Neuronal stem cell (in vitro differentiated cells): ENCODE measurements at regions not wholly inside any gene's neighbourhood (a gene's known extent, or its start where the extent isn't known, plus 50 kb on each side); places are given as distances from the start of the nearest gene placed in this dataset.
A peak's percentile ranks its signal among the peaks of the same experiment; 100 is the strongest.

Experiments used
- DNase-seq: peaks from one replicate; pipeline ENCODE4 v3.0.0-alpha.2; 2013; ENCODE audit warnings: low spot score
- H2AFZ ChIP-seq: one replicate; pipeline ENCODE4 v1.6.1; 2013; ENCODE audit warnings: mild to moderate bottlenecking, low read length, inconsistent platforms
- H2AK5ac ChIP-seq: 2 replicates; pipeline ENCODE4 v1.6.1; 2013; ENCODE audit warnings: low read depth, mild to moderate bottlenecking, inconsistent platforms, low read length, moderate library complexity, mixed read lengths
- H2BK120ac ChIP-seq: 2 replicates; pipeline ENCODE4 v1.6.1; 2013; ENCODE audit warnings: low read depth, mild to moderate bottlenecking, inconsistent platforms, low read length, moderate library complexity, mixed read lengths
- H2BK12ac ChIP-seq: one replicate; pipeline ENCODE4 v1.6.1; 2013; ENCODE audit warnings: low read length, inconsistent platforms
- H2BK15ac ChIP-seq: 2 replicates; pipeline ENCODE4 v1.6.1; 2013; ENCODE audit warnings: mild to moderate bottlenecking, low read length, inconsistent platforms, mixed read lengths
- H2BK5ac ChIP-seq: one replicate; pipeline ENCODE4 v1.6.1; 2013; ENCODE audit warnings: inconsistent platforms, mild to moderate bottlenecking, low read length, moderate library complexity
- H3K14ac ChIP-seq: one replicate; pipeline ENCODE4 v1.6.1; 2013; ENCODE audit warnings: low read length, inconsistent platforms
- H3K18ac ChIP-seq: 2 replicates; pipeline ENCODE4 v1.6.1; 2013; ENCODE audit warnings: low read length, inconsistent platforms
- H3K23ac ChIP-seq: 2 replicates; pipeline ENCODE4 v1.6.1; 2013; ENCODE audit warnings: low read depth, mild to moderate bottlenecking, mixed read lengths, low read length, inconsistent platforms; ENCODE audit not compliant: poor library complexity
- H3K27ac ChIP-seq: replicated peaks from 3 replicates; pipeline ENCODE4 v1.5.1; 2013; ENCODE audit warnings: low read length, inconsistent platforms
- H3K27me3 ChIP-seq, 3 experiments: 2 replicates each; pipeline ENCODE4 v1.6.1; 2013; ENCODE audit warnings: low read length in 3 of 3, mild to moderate bottlenecking in 2 of 3, inconsistent platforms in 1 of 3, low read depth in 1 of 3, mixed read lengths in 1 of 3, moderate library complexity in 1 of 3; ENCODE audit not compliant: control insufficient read depth in 3 of 3, insufficient read depth in 3 of 3
- H3K36me3 ChIP-seq, 2 donors: replicated peaks in 1 of 2; 2 replicates each; pipeline ENCODE4 v1.6.1; 2013; ENCODE audit warnings: low read length in 2 of 2; ENCODE audit not compliant: control insufficient read depth in 2 of 2, insufficient read depth in 2 of 2
- H3K4ac ChIP-seq: 2 replicates; pipeline ENCODE4 v1.6.1; 2013; ENCODE audit warnings: inconsistent platforms, mild to moderate bottlenecking, low read length, moderate library complexity
- H3K4me1 ChIP-seq, 2 donors: 1 replicate in 1 of 2; 2 replicates in 1 of 2; pipeline ENCODE4 v1.6.1; 2013; ENCODE audit warnings: low read length in 2 of 2, low read depth in 1 of 2; ENCODE audit not compliant: control insufficient read depth in 2 of 2, insufficient read depth in 1 of 2
- H3K4me2 ChIP-seq: one replicate; pipeline ENCODE4 v1.6.1; 2013; ENCODE audit warnings: mild to moderate bottlenecking, low read length, inconsistent platforms; ENCODE audit not compliant: insufficient read depth, poor library complexity, severe bottlenecking
- H3K4me3 ChIP-seq, 2 donors: 2 replicates each; pipeline ENCODE4 v1.5.1; 2013; ENCODE audit warnings: low read length in 2 of 2, mild to moderate bottlenecking in 2 of 2, inconsistent platforms in 1 of 2, moderate library complexity in 1 of 2
- H3K79me1 ChIP-seq: one replicate; pipeline ENCODE4 v1.6.1; 2013; ENCODE audit warnings: low read depth, mild to moderate bottlenecking, inconsistent platforms, low read length, moderate library complexity
- H3K9ac ChIP-seq: one replicate; pipeline ENCODE4 v1.6.1; 2013; ENCODE audit warnings: mild to moderate bottlenecking, low read depth, low read length, inconsistent platforms; ENCODE audit not compliant: poor library complexity
- H3K9me3 ChIP-seq, 2 donors: replicated peaks in 1 of 2; 2 replicates each; pipeline versions ENCODE3 to v1.6.1; 2013; ENCODE audit warnings: low read length in 2 of 2, mild to moderate bottlenecking in 2 of 2, inconsistent platforms in 1 of 2, low read depth in 1 of 2, mixed read lengths in 1 of 2, moderate library complexity in 1 of 2; ENCODE audit not compliant: control insufficient read depth in 2 of 2, insufficient read depth in 1 of 2
- H4K8ac ChIP-seq: one replicate; pipeline ENCODE4 v1.6.1; 2013; ENCODE audit warnings: low read depth, mild to moderate bottlenecking, inconsistent platforms, low read length, moderate library complexity
- H4K91ac ChIP-seq: one replicate; pipeline ENCODE4 v1.6.1; 2013; ENCODE audit warnings: low read length, low read depth, mild to moderate bottlenecking, inconsistent platforms; ENCODE audit not compliant: poor library complexity
- WGBS, 2 donors: extraction: QIAGEN DNeasy Blood & Tissue Kit; methylation state at CpG; one replicate each; pipeline ENCODE4 v1.1.7; 2013; ENCODE audit warnings: missing lambda C conversion rate in 2 of 2, mixed read lengths in 1 of 2; ENCODE audit not compliant: insufficient read length in 2 of 2, insufficient replicate concordance in 1 of 2; ENCODE audit errors: extremely low coverage in 2 of 2; 5-methylcytosine and 5-hydroxymethylcytosine counted together

GRCh38 chr20:56857950-56858349, 228.8 kb downstream of the TFAP2C start:
- Histone ChIP-seq H3K36me3 (no peaks in the 10 kb centered on the region), H3K4ac (no peak overlapping the region), H3K4me2 (no peak overlapping the region), H3K23ac (no peak overlapping the region), H3K9me3 (no peaks in the 10 kb centered on the region), H2BK120ac (no peak overlapping the region), H2AK5ac (peak overlapping the region; percentile 62), H3K18ac (peak overlapping the region; percentile 51), H4K8ac (no peak overlapping the region), H3K4me1 (peaks cover 0 to 14% of the 10 kb centered on the region in 2 donors), H4K91ac (no peak overlapping the region), H3K4me3 (no peak overlapping the region), H3K9ac (no peak overlapping the region), H2BK5ac (no peak overlapping the region), H2AFZ (no peak overlapping the region), H3K79me1 (no peaks in the 10 kb centered on the region), H3K27me3 (peaks cover 0 to 21% (median 0%) of the 10 kb centered on the region in 3 experiments), H2BK12ac (no peak overlapping the region), H3K14ac (no peak overlapping the region), H3K27ac (no peak overlapping the region), H2BK15ac (no peak overlapping the region)
- no peak for DNase-seq
- WGBS, 2 donors, result no CpG with 5 or more reads among the region's 8 CpGs

GRCh38 chr20:56859039-56859800, 230.1 kb downstream of the TFAP2C start:
- peaks cover 0 to 21% (median 0%) of the 10 kb centered on the region in 3 experiments for H3K27me3 ChIP-seq
- H3K23ac ChIP-seq, result no peak overlapping the region
- H3K4me1 ChIP-seq, result peaks cover 0 to 14% of the 10 kb centered on the region in 2 donors
- no peaks in the 10 kb centered on the region for H3K36me3 ChIP-seq
- H2BK15ac ChIP-seq, result peak overlapping the region; percentile 17
- no peak overlapping the region for H3K4me2 ChIP-seq
- H3K9ac ChIP-seq, result no peak overlapping the region
- no peak for DNase-seq
- H3K4me3 ChIP-seq, result no peak overlapping the region
- H3K4ac ChIP-seq, result no peak overlapping the region
- no CpG with 5 or more reads among the region's 13 CpGs for WGBS, 2 donors
- no peak overlapping the region for H3K14ac ChIP-seq
- no peaks in the 10 kb centered on the region for H3K9me3 ChIP-seq
- H3K27ac ChIP-seq, result no peak overlapping the region
- no peaks in the 10 kb centered on the region for H3K79me1 ChIP-seq
- no peak overlapping the region for H4K91ac ChIP-seq
- H2BK120ac ChIP-seq, result no peak overlapping the region
- H2AFZ ChIP-seq, result no peak overlapping the region
- no peak overlapping the region for H2BK12ac ChIP-seq
- H2AK5ac ChIP-seq, result no peak overlapping the region
- H3K18ac ChIP-seq, result peak overlapping the region; percentile 41
- no peak overlapping the region for H2BK5ac ChIP-seq
- no peak overlapping the region for H4K8ac ChIP-seq

DNA sequence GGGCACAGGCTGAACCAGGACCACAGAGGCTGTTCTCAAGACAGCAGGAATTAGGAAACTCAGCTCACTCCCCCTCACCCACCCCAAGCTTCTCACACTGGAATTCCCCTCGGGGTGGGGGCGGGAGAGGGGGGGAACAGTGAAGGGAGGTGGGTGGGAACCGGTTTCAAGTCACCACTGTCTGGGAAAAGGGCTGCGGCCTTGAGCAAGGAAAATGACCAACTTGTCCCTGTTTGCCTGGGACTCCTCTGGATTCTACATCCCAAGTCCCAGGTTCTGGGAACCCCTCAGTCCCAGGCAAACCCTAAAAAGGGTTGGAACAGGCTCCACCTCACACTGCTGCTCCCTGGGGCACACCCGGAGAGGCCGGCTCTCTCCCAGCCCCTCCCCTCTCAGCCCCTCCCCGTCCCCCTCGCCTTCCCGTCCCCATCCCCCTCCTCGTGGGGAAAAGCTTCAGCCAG, 230.7 kb downstream of the TFAP2C start:
- H2AK5ac ChIP-seq, result peak overlapping the region; percentile 56
- no peak overlapping the region for H2BK5ac ChIP-seq
- H3K79me1 ChIP-seq, result no peaks in the 10 kb centered on the region
- H3K9me3 ChIP-seq, result no peaks in the 10 kb centered on the region
- no CpG with 5 or more reads among the region's 10 CpGs for WGBS, 2 donors
- no peak overlapping the region for H3K27ac ChIP-seq
- DNase-seq, result no peak
- no peak overlapping the region for H4K8ac ChIP-seq
- H3K4me3 ChIP-seq, result no peak overlapping the region
- H3K4ac ChIP-seq, result no peak overlapping the region
- no peak overlapping the region for H2BK15ac ChIP-seq
- H3K18ac ChIP-seq, result peak overlapping the region; percentile 41
- peaks cover 0 to 14% of the 10 kb centered on the region in 2 donors for H3K4me1 ChIP-seq
- no peak overlapping the region for H2BK12ac ChIP-seq
- H3K4me2 ChIP-seq, result no peak overlapping the region
- no peaks in the 10 kb centered on the region for H3K36me3 ChIP-seq
- no peak overlapping the region for H4K91ac ChIP-seq
- no peak overlapping the region for H3K14ac ChIP-seq
- no peak overlapping the region for H3K23ac ChIP-seq
- H3K27me3 ChIP-seq, result peaks cover 0 to 21% (median 0%) of the 10 kb centered on the region in 3 experiments
- H2AFZ ChIP-seq, result no peak overlapping the region
- H2BK120ac ChIP-seq, result no peak overlapping the region
- no peak overlapping the region for H3K9ac ChIP-seq

DNA sequence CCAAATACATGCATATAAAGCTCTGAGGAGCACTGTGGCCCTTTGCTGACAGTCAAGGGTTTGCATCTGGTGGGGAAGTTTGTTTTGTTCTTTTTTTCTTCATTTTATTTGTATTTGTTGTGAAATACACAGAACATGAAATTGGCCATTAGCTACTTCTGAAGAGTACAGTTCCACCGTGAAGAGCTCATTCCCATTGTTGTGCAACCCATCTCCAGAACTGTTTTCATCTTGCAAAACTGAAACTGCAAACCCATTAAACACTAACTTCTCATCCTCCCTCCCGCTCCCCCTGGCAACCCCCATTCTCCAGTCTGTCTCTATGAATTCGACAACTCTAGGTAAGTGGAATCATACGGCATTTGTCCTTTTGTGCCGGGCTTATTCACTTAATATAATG, 231.3 kb downstream of the TFAP2C start:
- H3K4me1 ChIP-seq, result peaks cover 0 to 14% of the 10 kb centered on the region in 2 donors
- H2BK15ac ChIP-seq, result no peak overlapping the region
- peak overlapping the region; percentile 42 for H3K18ac ChIP-seq
- peak overlapping the region; percentile 56 for H2AK5ac ChIP-seq
- no peak overlapping the region for H4K91ac ChIP-seq
- H2BK5ac ChIP-seq, result no peak overlapping the region
- no peak for DNase-seq
- no peak overlapping the region for H4K8ac ChIP-seq
- H3K79me1 ChIP-seq, result no peaks in the 10 kb centered on the region
- no peak overlapping the region for H3K27ac ChIP-seq
- H2BK120ac ChIP-seq, result no peak overlapping the region
- H3K9ac ChIP-seq, result no peak overlapping the region
- H2BK12ac ChIP-seq, result no peak overlapping the region
- WGBS, 2 donors, result no CpG with 5 or more reads among the region's 5 CpGs
- no peak overlapping the region for H3K23ac ChIP-seq
- peaks cover 0 to 26% (median 2%) of the 10 kb centered on the region in 3 experiments for H3K27me3 ChIP-seq
- no peak overlapping the region for H2AFZ ChIP-seq
- no peaks in the 10 kb centered on the region for H3K9me3 ChIP-seq
- H3K4ac ChIP-seq, result no peak overlapping the region
- H3K14ac ChIP-seq, result no peak overlapping the region
- no peak overlapping the region for H3K4me3 ChIP-seq
- H3K36me3 ChIP-seq, result no peaks in the 10 kb centered on the region
- no peak overlapping the region for H3K4me2 ChIP-seq
